Inferior parietal cortex (tissue), 1 donor: ENCODE measurements at regions not wholly inside any gene's neighbourhood (a gene's known extent, or its start where the extent isn't known, plus 50 kb on each side); places are given as distances from the start of the nearest gene placed in this dataset.
"Not testable (repeated sequence)": the region's sequence is repeated elsewhere in the genome, so short reads cannot be mapped to it uniquely, and the experiment has no call there.

Source experiments
- DNase-seq: peaks from one replicate; pipeline ENCODE4 v3.0.0-alpha.2; 2016; ENCODE audit errors: extremely low spot score

DNA sequence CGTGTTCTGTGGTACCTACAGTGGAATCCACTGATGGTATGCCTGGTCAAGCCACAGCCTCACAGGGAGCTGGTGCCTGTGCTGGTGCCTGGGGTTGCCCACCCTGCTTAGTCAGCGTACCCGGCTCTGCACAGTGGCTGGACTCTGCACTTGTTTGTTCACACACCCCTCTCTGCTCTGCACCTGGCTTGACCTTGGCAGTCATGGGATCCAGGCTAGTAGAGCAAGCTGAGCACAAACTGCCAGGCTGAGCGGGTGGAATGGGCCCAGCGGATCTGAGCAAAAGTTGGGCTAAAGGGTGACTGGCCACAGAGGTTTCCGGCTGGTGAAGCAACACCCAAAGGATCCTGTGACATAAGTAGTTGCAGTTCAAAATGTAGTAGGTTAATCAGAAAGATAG is 163.5 kb downstream of the CDH19 start:
- DNase-seq, result no peak

- DNase-seq, result no peak
Measured at GRCh38 chr18:66439670-66440069, 164.2 kb downstream of the CDH19 start.

GRCh38 chr18:66438711-66439536 is 165.0 kb downstream of the CDH19 start:
- DNase-seq, result no peak

GRCh38 chr18:66432636-66433035 is 171.3 kb downstream of the CDH19 start:
- DNase-seq, result no peak

- no peak for DNase-seq
Measured at GRCh38 chr18:66428795-66429194, 175.1 kb downstream of the CDH19 start.

GRCh38 chr18:66419400-66419799 is 184.5 kb downstream of the CDH19 start:
- no peak for DNase-seq

DNA sequence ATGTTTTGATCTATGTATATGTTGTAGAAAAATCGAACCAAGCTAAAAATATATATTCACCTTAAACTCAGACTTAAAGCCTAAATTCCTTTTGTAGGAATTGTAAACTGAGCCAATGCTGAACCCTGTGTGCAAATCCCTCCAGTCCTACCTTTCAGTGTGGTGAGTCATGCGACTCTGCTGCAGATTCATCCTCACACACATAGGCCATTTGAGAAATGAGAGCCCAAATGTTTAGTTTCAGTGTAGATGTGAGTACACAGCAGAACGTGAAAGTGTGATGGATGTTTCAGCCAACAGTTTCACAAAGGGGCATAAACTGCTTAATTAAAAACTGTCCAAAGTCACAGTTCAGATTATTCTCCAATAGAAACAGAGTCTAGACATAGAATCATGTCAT is 193.2 kb downstream of the CDH19 start:
- no peak for DNase-seq

GRCh38 chr18:66395671-66396218 is 208.1 kb downstream of the CDH19 start:
- DNase-seq, result no peak

GRCh38 chr18:66393463-66393862 is 210.4 kb downstream of the CDH19 start:
- no peak for DNase-seq

DNA sequence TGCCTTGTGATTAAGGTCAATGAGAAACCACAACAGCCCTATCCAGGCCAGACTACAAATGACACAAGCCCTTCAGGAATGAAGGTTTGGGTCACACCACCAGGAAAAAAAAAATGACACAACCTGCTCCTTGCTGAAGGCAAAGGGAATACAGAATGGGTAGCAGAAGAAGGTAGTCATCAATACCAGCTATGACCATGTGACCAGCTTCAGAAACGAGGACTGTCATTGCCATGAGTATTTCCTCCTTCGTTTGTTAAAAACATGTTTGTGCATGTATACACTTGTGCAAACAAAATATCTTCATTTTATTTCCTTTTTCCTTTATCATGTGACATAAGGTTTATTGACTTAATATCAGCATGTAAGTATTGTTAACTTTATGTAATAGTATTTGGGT is 226.6 kb downstream of the CDH19 start:
- DNase-seq, result no peak

DNA sequence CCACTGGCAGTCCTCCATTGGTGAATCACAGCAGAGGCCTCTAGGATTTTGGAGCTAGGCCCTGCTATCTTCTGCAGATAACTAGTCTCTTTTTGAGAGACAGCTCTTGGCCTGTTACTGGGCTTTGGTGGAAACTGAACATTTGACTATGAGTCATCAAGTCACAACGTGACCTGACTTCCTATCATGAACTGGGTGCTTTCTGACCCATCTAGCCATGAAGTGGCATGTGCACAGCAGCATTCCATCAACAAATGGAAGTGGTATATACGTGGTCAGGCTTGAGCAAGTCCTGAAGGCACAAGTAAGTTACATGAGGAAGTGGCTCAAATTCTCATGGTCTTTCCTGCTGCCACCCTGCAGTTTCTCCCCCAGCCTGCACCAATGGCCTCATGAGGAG is 228.5 kb downstream of the CDH19 start:
- not testable (repeated sequence) for DNase-seq

DNA sequence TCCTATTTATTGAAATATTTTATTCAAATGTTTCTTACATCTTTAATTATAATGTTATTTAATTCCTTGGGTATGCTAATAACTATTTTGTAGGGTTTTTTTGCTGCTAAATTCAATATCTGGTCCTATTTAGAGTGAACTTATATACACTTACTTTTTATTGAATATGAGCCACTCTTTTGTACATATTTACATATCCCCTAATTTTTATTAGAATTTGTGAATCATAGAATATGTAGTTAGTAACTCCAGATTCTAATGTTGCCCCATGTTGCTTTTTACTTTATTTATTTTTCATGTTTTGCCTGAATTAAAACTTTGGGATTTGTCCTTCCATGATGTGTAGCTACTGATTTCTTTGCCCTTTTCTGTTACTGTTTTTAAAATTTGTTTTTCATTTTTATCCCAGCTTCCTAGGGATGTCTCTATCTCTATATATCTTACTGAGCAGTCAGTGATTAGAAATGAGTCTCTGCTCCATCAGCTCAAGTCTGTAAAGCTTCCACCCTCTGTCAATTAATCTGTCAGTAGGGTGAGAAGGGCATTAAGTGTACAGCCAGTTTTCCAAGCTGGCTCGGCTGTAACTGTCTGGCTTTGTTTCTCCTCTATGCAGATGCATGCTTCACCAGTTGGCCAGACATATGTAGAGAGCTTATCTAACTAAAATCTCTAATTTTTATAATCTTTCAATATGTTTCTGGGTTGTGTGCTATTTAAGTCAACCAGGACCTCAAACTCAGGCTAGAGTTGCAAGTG is 256.9 kb downstream of the CDH19 start:
- no peak for DNase-seq

GRCh38 chr18:66344227-66344626 is 259.7 kb downstream of the CDH19 start:
- DNase-seq, result no peak

DNA sequence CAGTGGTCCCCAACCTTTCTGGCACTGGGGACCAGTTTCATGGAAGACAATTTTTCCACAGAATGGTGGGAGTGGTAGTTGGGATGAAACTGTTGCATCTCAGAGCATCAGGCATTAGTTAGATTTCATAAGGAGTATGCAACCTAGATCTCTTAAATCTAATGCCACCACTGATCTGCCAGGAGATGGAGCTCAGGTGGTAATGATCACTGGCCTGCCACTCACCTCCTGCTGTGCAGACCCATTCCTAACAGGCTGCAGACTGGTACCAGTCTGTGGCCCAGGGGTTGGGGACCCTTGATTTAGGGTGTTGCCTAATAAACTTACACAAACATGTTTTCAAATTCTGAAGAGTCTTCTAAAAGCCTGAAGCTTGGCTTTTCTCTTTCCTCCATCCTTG is 261.3 kb downstream of the CDH19 start:
- no peak for DNase-seq

DNA sequence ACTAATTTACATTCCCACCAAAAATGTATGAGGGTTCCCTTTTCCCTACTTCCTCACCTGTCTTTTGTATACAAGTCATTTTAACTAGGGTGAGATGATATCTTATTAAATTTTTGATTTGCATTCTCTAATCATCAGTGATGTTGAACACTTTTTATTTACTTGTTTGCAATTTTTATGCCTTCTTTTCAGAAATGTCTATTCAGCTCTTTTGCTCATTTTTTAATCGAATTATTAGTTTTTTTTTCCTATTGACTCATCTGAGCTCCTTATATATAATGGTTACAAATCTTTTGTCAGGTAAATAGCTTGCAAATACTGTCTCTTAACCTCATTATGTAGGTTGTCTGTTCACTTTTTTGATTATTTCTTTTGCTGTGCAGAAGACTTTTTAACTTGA is 269.4 kb downstream of the CDH19 start:
- DNase-seq, result no peak

DNA sequence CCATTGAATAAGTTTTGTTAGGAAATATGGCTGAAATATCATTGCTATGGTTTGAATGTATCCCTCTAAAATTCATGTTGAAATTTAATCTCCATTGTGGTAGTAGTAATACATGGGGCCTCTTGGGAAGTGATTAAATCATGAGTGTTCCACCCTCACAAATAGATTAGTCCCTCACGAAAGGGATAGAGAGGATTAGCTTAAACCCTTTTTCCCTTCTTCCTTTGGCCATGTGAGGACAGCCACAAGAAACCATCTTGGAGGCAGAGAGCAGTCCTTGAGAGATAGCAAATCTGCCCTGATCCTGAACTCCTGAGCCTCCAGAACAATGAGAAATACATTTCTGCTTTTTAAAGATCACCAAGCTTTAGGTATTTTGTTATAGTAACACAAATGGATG is 274.2 kb downstream of the CDH19 start:
- no peak for DNase-seq

GRCh38 chr18:66328296-66328878 is 275.5 kb downstream of the CDH19 start:
- no peak for DNase-seq

- no peak for DNase-seq
Measured at GRCh38 chr18:66325251-66325650, 278.6 kb downstream of the CDH19 start.

GRCh38 chr18:66324616-66325015 is 279.3 kb downstream of the CDH19 start:
- DNase-seq, result no peak

DNA sequence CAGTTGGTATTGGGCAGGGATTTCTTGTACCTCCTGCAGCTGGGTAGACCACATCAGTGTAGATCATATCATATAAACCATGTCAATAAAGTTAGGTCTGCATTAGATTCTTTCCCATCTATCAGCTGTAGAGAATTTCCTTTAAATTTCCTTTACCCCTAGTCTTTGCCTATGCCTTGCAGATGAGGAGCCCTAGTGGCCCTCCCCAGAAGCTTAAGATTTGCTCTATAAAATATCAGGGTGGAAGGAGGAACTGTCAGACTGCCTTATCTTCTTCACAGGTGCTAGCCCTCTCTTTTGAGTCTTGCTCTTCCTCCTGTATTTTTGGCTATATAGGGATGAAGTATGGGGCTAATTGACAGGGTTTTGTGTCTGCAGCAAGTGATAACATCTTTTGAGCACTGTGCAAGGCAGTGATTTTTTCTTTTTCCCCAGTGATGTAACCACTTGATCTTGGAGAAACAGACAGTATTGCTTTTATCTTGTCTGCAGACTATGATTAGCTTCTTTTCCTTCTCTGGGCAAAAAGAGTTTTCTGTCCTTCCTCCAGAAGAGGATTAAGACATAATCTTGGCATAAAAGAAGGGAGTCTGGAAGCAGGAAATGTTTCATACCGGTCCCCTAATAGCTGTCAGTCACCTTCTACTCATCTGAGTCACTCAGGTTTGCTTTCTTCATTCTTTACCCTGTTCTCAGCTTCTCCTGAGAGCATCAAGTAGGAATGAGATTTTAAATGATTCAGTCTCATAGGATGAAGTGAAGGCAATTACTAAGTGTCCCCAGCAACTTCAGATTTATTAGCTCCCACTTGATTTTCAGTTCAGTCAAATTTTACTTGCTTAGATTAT is 286.4 kb downstream of the CDH19 start:
- DNase-seq, result no peak

DNA sequence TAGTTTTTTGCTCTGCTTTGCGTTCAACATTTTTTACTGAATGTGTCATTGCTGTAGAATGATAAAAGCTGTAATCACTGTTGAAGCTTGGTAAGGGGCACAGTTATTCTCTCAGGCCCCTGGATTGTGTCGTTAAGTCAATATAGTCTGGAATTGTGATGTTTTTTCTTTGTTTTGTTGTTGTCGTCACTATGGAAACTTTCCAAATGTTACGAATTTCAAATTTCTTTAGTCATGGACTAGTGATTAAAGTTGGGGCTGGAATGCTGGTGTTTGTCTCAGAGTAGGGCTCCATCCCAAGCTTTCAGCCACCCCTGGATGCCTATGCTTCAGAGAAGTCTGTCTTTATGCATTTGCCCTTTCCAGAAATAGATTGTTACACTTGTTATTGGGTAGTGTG is 287.2 kb downstream of the CDH19 start:
- no peak for DNase-seq

GRCh38 chr18:66300141-66300540 is 303.7 kb downstream of the CDH19 start:
- DNase-seq, result no peak
